GM10248 (cell line): ENCODE measurements at regions not wholly inside any gene's neighbourhood (a gene's known extent, or its start where the extent isn't known, plus 50 kb on each side); places are given as distances from the start of the nearest gene placed in this dataset.
"Not testable (repeated sequence)": the region's sequence is repeated elsewhere in the genome, so short reads cannot be mapped to it uniquely, and the experiment has no call there.

ENCODE experiments used
- CTCF ChIA-PET: fragments of 300-600 bp; sonication (Branson Sonifier 250); formaldehyde crosslinking; extraction: SDS; loops from one replicate; lab custom pipeline; 2021; ENCODE audit warnings: antibody characterized with exemption; lab: Yijun Ruan, JAX
- POLR2A ChIA-PET: fragments of 350-650 bp; sonication (Branson Sonifier 250); formaldehyde crosslinking; extraction: SDS; loops from one replicate; lab custom pipeline; 2020; ENCODE audit warnings: antibody characterized with exemption; lab: Yijun Ruan, JAX
- DNase-seq: peaks from one replicate; pipeline ENCODE4 v3.0.0; 2012; ENCODE audit errors: extremely low spot score

- CTCF ChIA-PET, DNase-seq, POLR2A ChIA-PET: not testable (repeated sequence)
Measured at GRCh38 chr16:88158256-88159045, 207.2 kb downstream of the BANP start.

- POLR2A ChIA-PET, CTCF ChIA-PET, DNase-seq: not testable (repeated sequence)
Measured at GRCh38 chr16:88159046-88159896, 208.0 kb downstream of the BANP start.

- CTCF ChIA-PET, DNase-seq, POLR2A ChIA-PET: not testable (repeated sequence)
Measured at GRCh38 chr16:88159897-88160335, 208.7 kb downstream of the BANP start.

GRCh38 chr16:88161191-88161590 lies 210.0 kb downstream of the BANP start:
- DNase-seq, CTCF ChIA-PET, POLR2A ChIA-PET: not testable (repeated sequence)

GRCh38 chr16:88161623-88162275 lies 210.5 kb downstream of the BANP start:
- POLR2A ChIA-PET, CTCF ChIA-PET, DNase-seq: not testable (repeated sequence)

- DNase-seq, POLR2A ChIA-PET, CTCF ChIA-PET: not testable (repeated sequence)
Measured at GRCh38 chr16:88162778-88163177, 211.5 kb downstream of the BANP start.

- CTCF ChIA-PET, POLR2A ChIA-PET, DNase-seq: not testable (repeated sequence)
Measured at GRCh38 chr16:88164196-88165039, 213.2 kb downstream of the BANP start.

- CTCF ChIA-PET, DNase-seq, POLR2A ChIA-PET: not testable (repeated sequence)
Measured at GRCh38 chr16:88165040-88165544, 213.9 kb downstream of the BANP start.

GRCh38 chr16:88165683-88166082 lies 214.4 kb downstream of the BANP start:
- DNase-seq, CTCF ChIA-PET, POLR2A ChIA-PET: not testable (repeated sequence)

- CTCF ChIA-PET, POLR2A ChIA-PET, DNase-seq: not testable (repeated sequence)
Measured at GRCh38 chr16:88166209-88166773, 215.1 kb downstream of the BANP start.

GRCh38 chr16:88167798-88168556 lies 214.8 kb upstream of the ZNF469 start:
- POLR2A ChIA-PET, CTCF ChIA-PET: not testable (repeated sequence)

GRCh38 chr16:88168557-88168949 lies 214.2 kb upstream of the ZNF469 start:
- CTCF ChIA-PET, DNase-seq, POLR2A ChIA-PET: not testable (repeated sequence)

More at GRCh38 chr16:88167798-88168556, 214.8 kb upstream of the ZNF469 start:
- not testable (repeated sequence) for DNase-seq

- POLR2A ChIA-PET, DNase-seq, CTCF ChIA-PET: not testable (repeated sequence)
Measured at GRCh38 chr16:88169136-88169830, 213.5 kb upstream of the ZNF469 start.

GRCh38 chr16:88169831-88170165 lies 213.0 kb upstream of the ZNF469 start:
- DNase-seq, POLR2A ChIA-PET, CTCF ChIA-PET: not testable (repeated sequence)
